ENCODE measurements at regions not wholly inside any gene's neighbourhood (a gene's known extent, or its start where the extent isn't known, plus 50 kb on each side); places are given as distances from the start of the nearest gene placed in this dataset.

- peaks cover 47% of the 10 kb centered on the region for H3K27me3 Mint-ChIP-seq (ENCODE audit: insufficient read depth)
- H3K36me3 Mint-ChIP-seq (ENCODE audit: low read depth), result no peaks in the 10 kb centered on the region
- H3K9me3 Mint-ChIP-seq, result no peaks in the 10 kb centered on the region
- Histone ChIP-seq H3K4me1 (ENCODE audit: control insufficient read depth, insufficient read depth, low read length) (no peaks in the 10 kb centered on the region), H3K4me3 (ENCODE audit: low read length) (no peak overlapping the region), H3K36me3 (ENCODE audit: control insufficient read depth, insufficient read depth, low read length) (no peaks in the 10 kb centered on the region), H3K27me3 (ENCODE audit: control insufficient read depth, insufficient read depth, low read length, poor library complexity, severe bottlenecking) (peaks cover 76% of the 10 kb centered on the region), H3K9ac (ENCODE audit: extremely low read depth, low read length, poor library complexity, severe bottlenecking) (no peak overlapping the region), H3K27ac (ENCODE audit: low read depth, low read length) (no peak overlapping the region), H3K9me3 (ENCODE audit: control insufficient read depth, low read length) (no peaks in the 10 kb centered on the region)
- no peak overlapping the region for H3K4me3 Mint-ChIP-seq
- no peak overlapping the region for H3K27ac Mint-ChIP-seq
- no peak for DNase-seq
- H3K4me1 Mint-ChIP-seq, result no peaks in the 10 kb centered on the region
- TF ChIP-seq, protein P1, sequence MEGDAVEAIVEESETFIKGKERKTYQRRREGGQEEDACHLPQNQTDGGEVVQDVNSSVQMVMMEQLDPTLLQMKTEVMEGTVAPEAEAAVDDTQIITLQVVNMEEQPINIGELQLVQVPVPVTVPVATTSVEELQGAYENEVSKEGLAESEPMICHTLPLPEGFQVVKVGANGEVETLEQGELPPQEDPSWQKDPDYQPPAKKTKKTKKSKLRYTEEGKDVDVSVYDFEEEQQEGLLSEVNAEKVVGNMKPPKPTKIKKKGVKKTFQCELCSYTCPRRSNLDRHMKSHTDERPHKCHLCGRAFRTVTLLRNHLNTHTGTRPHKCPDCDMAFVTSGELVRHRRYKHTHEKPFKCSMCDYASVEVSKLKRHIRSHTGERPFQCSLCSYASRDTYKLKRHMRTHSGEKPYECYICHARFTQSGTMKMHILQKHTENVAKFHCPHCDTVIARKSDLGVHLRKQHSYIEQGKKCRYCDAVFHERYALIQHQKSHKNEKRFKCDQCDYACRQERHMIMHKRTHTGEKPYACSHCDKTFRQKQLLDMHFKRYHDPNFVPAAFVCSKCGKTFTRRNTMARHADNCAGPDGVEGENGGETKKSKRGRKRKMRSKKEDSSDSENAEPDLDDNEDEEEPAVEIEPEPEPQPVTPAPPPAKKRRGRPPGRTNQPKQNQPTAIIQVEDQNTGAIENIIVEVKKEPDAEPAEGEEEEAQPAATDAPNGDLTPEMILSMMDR (conservative IDR thresholded peaks at IDR 0.05), result no peak
- 98 to 100% methylated on average over 1 of the region's 1 CpG for WGBS, 2 experiments (ENCODE audit: insufficient coverage in 1 of 2, insufficient read length in 1 of 2)
These were observed 161.2 kb downstream of the TMTC3 start for GRCh38 chr12:88303335-88303734.

DNA sequence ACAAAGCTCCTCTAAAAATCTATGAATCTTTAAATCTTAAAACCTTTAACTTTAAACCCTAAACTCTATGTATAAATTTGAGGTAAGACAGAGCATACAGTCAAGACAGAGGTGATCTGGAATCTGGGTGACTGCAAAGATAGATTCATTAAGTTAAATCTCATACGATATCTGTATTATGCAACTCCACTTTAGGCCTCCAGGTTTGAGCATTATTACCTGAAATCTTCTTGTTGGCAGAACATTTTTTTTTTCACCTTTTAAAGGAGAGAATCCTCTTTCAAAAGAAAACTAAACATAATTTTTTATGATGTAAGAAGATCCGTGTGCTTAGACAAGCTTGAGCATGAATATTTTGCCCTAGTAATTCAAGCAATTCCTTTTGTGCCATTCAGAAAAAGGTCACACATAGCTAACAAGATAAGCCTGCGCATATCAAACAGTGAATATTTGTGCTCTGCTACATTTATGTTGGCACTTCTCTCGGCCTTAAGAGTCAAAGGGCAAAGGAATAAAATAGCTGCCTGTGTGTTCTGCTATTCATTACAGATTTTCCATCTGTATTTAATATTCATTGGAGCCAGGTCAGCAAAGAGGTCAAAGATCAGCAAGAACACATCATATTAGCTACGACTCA lies 163.3 kb downstream of the TMTC3 start:
- WGBS, 2 experiments (ENCODE audit: insufficient coverage in 1 of 2, insufficient read length in 1 of 2), result 68 to 84% methylated on average over 2 to 5 of the region's 5 CpGs
- peaks cover 90% of the 10 kb centered on the region for H3K27me3 ChIP-seq (ENCODE audit: control insufficient read depth, insufficient read depth, low read length, poor library complexity, severe bottlenecking)
- Mint-ChIP-seq H3K36me3 (ENCODE audit: low read depth) (no peaks in the 10 kb centered on the region), H3K27me3 (ENCODE audit: insufficient read depth) (peaks cover 64% of the 10 kb centered on the region), H3K9me3 (no peaks in the 10 kb centered on the region), H3K4me3 (no peak overlapping the region), H3K4me1 (no peaks in the 10 kb centered on the region), H3K27ac (no peak overlapping the region)
- no peak overlapping the region for H3K9ac ChIP-seq (ENCODE audit: extremely low read depth, low read length, poor library complexity, severe bottlenecking)
- H3K36me3 ChIP-seq (ENCODE audit: control insufficient read depth, insufficient read depth, low read length), result no peaks in the 10 kb centered on the region
- no peak overlapping the region for H3K4me3 ChIP-seq (ENCODE audit: low read length)
- TF ChIP-seq, protein P1 (conservative IDR thresholded peaks at IDR 0.05), result no peak
- no peak overlapping the region for H3K27ac ChIP-seq (ENCODE audit: low read depth, low read length)
- no peaks in the 10 kb centered on the region for H3K4me1 ChIP-seq (ENCODE audit: control insufficient read depth, insufficient read depth, low read length)
- H3K9me3 ChIP-seq (ENCODE audit: control insufficient read depth, low read length), result no peaks in the 10 kb centered on the region
- DNase-seq, result no peak

GRCh38 chr12:88306471-88307069 lies 164.5 kb downstream of the TMTC3 start:
- 79 to 85% methylated on average over 3 to 4 of the region's 5 CpGs for WGBS, 2 experiments (ENCODE audit: insufficient coverage in 1 of 2, insufficient read length in 1 of 2)
- no peaks in the 10 kb centered on the region for H3K36me3 Mint-ChIP-seq (ENCODE audit: low read depth)
- Histone ChIP-seq H3K9ac (ENCODE audit: extremely low read depth, low read length, poor library complexity, severe bottlenecking) (no peak overlapping the region), H3K9me3 (ENCODE audit: control insufficient read depth, low read length) (no peaks in the 10 kb centered on the region), H3K4me3 (ENCODE audit: low read length) (no peak overlapping the region), H3K4me1 (ENCODE audit: control insufficient read depth, insufficient read depth, low read length) (no peaks in the 10 kb centered on the region), H3K36me3 (ENCODE audit: control insufficient read depth, insufficient read depth, low read length) (no peaks in the 10 kb centered on the region), H3K27ac (ENCODE audit: low read depth, low read length) (no peak overlapping the region), H3K27me3 (ENCODE audit: control insufficient read depth, insufficient read depth, low read length, poor library complexity, severe bottlenecking) (peaks cover 95% of the 10 kb centered on the region)
- no peak overlapping the region for H3K27ac Mint-ChIP-seq
- H3K9me3 Mint-ChIP-seq, result no peaks in the 10 kb centered on the region
- H3K4me3 Mint-ChIP-seq, result no peak overlapping the region
- TF ChIP-seq, protein P1 (conservative IDR thresholded peaks at IDR 0.05), result no peak
- no peaks in the 10 kb centered on the region for H3K4me1 Mint-ChIP-seq
- DNase-seq, result no peak
- H3K27me3 Mint-ChIP-seq (ENCODE audit: insufficient read depth), result peaks cover 69% of the 10 kb centered on the region

Measured in endodermal cell (in vitro differentiated cells).